ENCODE measurements at regions not wholly inside any gene's neighbourhood (a gene's known extent, or its start where the extent isn't known, plus 50 kb on each side); places are given as distances from the start of the nearest gene placed in this dataset.

GRCh38 chr4:128468123-128468989, 180.7 kb upstream of the PGRMC2 start (continued):
- TF ChIP-seq ZBTB7A (IDR thresholded peaks at IDR 0.05; ENCODE audit: borderline replicate concordance, control insufficient read depth, low read depth, low read length) (no peak), HOXB6 (CRISPR knock-in tag; IDR thresholded peaks at IDR 0.05; ENCODE audit: borderline replicate concordance) (no peak), MTA1 (IDR thresholded peaks at IDR 0.05; ENCODE audit: borderline replicate concordance) (no peak), ZBTB49 (CRISPR knock-in tag; IDR thresholded peaks at IDR 0.05; ENCODE audit: borderline replicate concordance) (no peak), BRCA1 (IDR thresholded peaks at IDR 0.05) (no peak), BRCA1 (CRISPR knock-in tag; IDR thresholded peaks at IDR 0.05) (no peak), ZNF263 (CRISPR knock-in tag; IDR thresholded peaks at IDR 0.05; ENCODE audit: borderline replicate concordance) (no peak), ZNF280B (CRISPR knock-in tag; IDR thresholded peaks at IDR 0.05) (no peak), MAX (CRISPR knock-in tag; IDR thresholded peaks at IDR 0.05) (no peak), ZNF174 (CRISPR knock-in tag; IDR thresholded peaks at IDR 0.05) (no peak), MCM7 (IDR thresholded peaks at IDR 0.05) (no peak), TFAM (CRISPR knock-in tag; conservative IDR thresholded peaks at IDR 0.05) (no peak), CC2D1A (IDR thresholded peaks at IDR 0.05) (no peak), SP1 (CRISPR knock-in tag; IDR thresholded peaks at IDR 0.05) (no peak), ZNF695 (CRISPR knock-in tag; IDR thresholded peaks at IDR 0.05) (no peak), UBTF (IDR thresholded peaks at IDR 0.05; ENCODE audit: borderline replicate concordance in 1 of 2, low read depth in 2 of 2, low read length in 2 of 2) (no peak), FOXO4 (CRISPR knock-in tag; IDR thresholded peaks at IDR 0.05) (no peak), KDM4B (IDR thresholded peaks at IDR 0.05; ENCODE audit: borderline replicate concordance in 2 of 2, low read depth in 1 of 2) (no peak), PML (IDR thresholded peaks at IDR 0.05; ENCODE audit: low read length) (no peak), BRD4 (IDR thresholded peaks at IDR 0.05) (no peak), TBP (optimal IDR thresholded peaks at IDR 0.05; ENCODE audit: low read depth, low read length) (no peak), FOXA1 (IDR thresholded peaks at IDR 0.05; ENCODE audit: borderline replicate concordance) (no peak)
